GM11168 (cell line): ENCODE measurements at regions not wholly inside any gene's neighbourhood (a gene's known extent, or its start where the extent isn't known, plus 50 kb on each side); places are given as distances from the start of the nearest gene placed in this dataset.
"Not testable (repeated sequence)": the region's sequence is repeated elsewhere in the genome, so short reads cannot be mapped to it uniquely, and the experiment has no call there.

Experiments
- in situ Hi-C: fragments of 300-500 bp; cut with MboI; formaldehyde crosslinking; loops from one replicate; pipeline ENCODE4 v1.12.0; 2022; ENCODE audit warnings: low sequenced_read_pairs; ENCODE audit not compliant: unreplicated experiment

GRCh38 chr13:102538938-102539337, 57.8 kb upstream of the TPP2 start:
- in situ Hi-C loops = no loop called here

GRCh38 chr13:102536695-102537485, 59.9 kb upstream of the TPP2 start:
- in situ Hi-C loops = no loop called here

GRCh38 chr13:102536196-102536595, 60.6 kb upstream of the TPP2 start:
- in situ Hi-C loops = no loop called here

- in situ Hi-C loops = no loop called here
Measured at GRCh38 chr13:102530751-102531150, 66.0 kb upstream of the TPP2 start.

- in situ Hi-C loops = not testable (repeated sequence)
Measured at GRCh38 chr13:102522251-102522650, 74.5 kb upstream of the TPP2 start.

- in situ Hi-C loops = no loop called here
Measured at GRCh38 chr13:102517959-102518358, 78.8 kb upstream of the TPP2 start.

GRCh38 chr13:102510072-102510471, 86.7 kb upstream of the TPP2 start:
- in situ Hi-C loops = no loop called here

- in situ Hi-C loops = no loop called here
Measured at GRCh38 chr13:102508411-102508810, 88.4 kb upstream of the TPP2 start.

GRCh38 chr13:102504002-102504401, 92.8 kb upstream of the TPP2 start:
- in situ Hi-C loops = no loop called here

GRCh38 chr13:102495663-102496062, 93.8 kb upstream of the FGF14 start:
- in situ Hi-C loops = no loop called here

- in situ Hi-C loops = no loop called here
Measured at GRCh38 chr13:102487330-102487729, 85.5 kb upstream of the FGF14 start.

- in situ Hi-C loops = no loop called here
Measured at GRCh38 chr13:102484329-102484728, 82.5 kb upstream of the FGF14 start.

GRCh38 chr13:102472650-102473049, 70.8 kb upstream of the FGF14 start:
- in situ Hi-C loops = loop anchor here (25.0 kb wide), 1 partner anchor 1335 kb away; no protein-coding TSS in a partner anchor

- in situ Hi-C loops = loop anchor here (25.0 kb wide), 1 partner anchor 1333 kb away; no protein-coding TSS in a partner anchor
Measured at GRCh38 chr13:102470283-102470917, 68.6 kb upstream of the FGF14 start.

- in situ Hi-C loops = loop anchor here (25.0 kb wide), 1 partner anchor 1329 kb away; no protein-coding TSS in a partner anchor
Measured at GRCh38 chr13:102466610-102467190, 64.9 kb upstream of the FGF14 start.

GRCh38 chr13:102462570-102462969, 60.7 kb upstream of the FGF14 start:
- in situ Hi-C loops = loop anchor here (25.0 kb wide), 1 partner anchor 1325 kb away; no protein-coding TSS in a partner anchor

- in situ Hi-C loops = loop anchor here (25.0 kb wide), 1 partner anchor 1324 kb away; no protein-coding TSS in a partner anchor
Measured at GRCh38 chr13:102461302-102461701, 59.5 kb upstream of the FGF14 start.

GRCh38 chr13:102460806-102461205, 59.0 kb upstream of the FGF14 start:
- in situ Hi-C loops = loop anchor here (25.0 kb wide), 1 partner anchor 1324 kb away; no protein-coding TSS in a partner anchor

- in situ Hi-C loops = loop anchor here (25.0 kb wide), 1 partner anchor 1316 kb away; no protein-coding TSS in a partner anchor
Measured at GRCh38 chr13:102452836-102453235, 51.0 kb upstream of the FGF14 start.
